Kidney glomerular epithelial cell (primary cell): ENCODE measurements at regions not wholly inside any gene's neighbourhood (a gene's known extent, or its start where the extent isn't known, plus 50 kb on each side); places are given as distances from the start of the nearest gene placed in this dataset.
"Not testable (repeated sequence)": the region's sequence is repeated elsewhere in the genome, so short reads cannot be mapped to it uniquely, and the experiment has no call there.

ENCODE experiments used
- DNase-seq: peaks from one replicate; lab custom pipeline; 2025; lab: John Stamatoyannopoulos, UW

GRCh38 chr5:130578354-130578753 lies 586.7 kb downstream of the HINT1 start:
- DNase-seq, result no peak

GRCh38 chr5:130571076-130571475 lies 594.0 kb downstream of the HINT1 start:
- DNase-seq, result no peak

GRCh38 chr5:130568791-130569190 lies 596.3 kb downstream of the HINT1 start:
- no peak for DNase-seq

GRCh38 chr5:130555429-130555828 lies 609.6 kb downstream of the HINT1 start:
- no peak for DNase-seq

- DNase-seq, result no peak
Observed at GRCh38 chr5:130550562-130550928, 614.5 kb downstream of the HINT1 start.

- no peak for DNase-seq
Observed at GRCh38 chr5:130549884-130550561, 615.0 kb downstream of the HINT1 start.

GRCh38 chr5:130546211-130546610 lies 618.8 kb downstream of the HINT1 start:
- no peak for DNase-seq

- DNase-seq, result no peak
Observed at GRCh38 chr5:130545291-130545690, 619.8 kb downstream of the HINT1 start.

- DNase-seq, result no peak
Observed at GRCh38 chr5:130541617-130542221, 623.3 kb downstream of the HINT1 start.

- no peak for DNase-seq
Observed at GRCh38 chr5:130536691-130537090, 628.4 kb downstream of the HINT1 start.

GRCh38 chr5:130532786-130533185 lies 628.5 kb downstream of the CHSY3 start:
- DNase-seq, result no peak

GRCh38 chr5:130529511-130530485 lies 625.5 kb downstream of the CHSY3 start:
- DNase-seq, result no peak

GRCh38 chr5:130529111-130529510 lies 624.8 kb downstream of the CHSY3 start:
- no peak for DNase-seq

GRCh38 chr5:130528474-130528873 lies 624.2 kb downstream of the CHSY3 start:
- DNase-seq, result no peak

GRCh38 chr5:130526708-130527107 lies 622.4 kb downstream of the CHSY3 start:
- DNase-seq, result no peak

- DNase-seq, result no peak
Observed at GRCh38 chr5:130520211-130520610, 615.9 kb downstream of the CHSY3 start.

GRCh38 chr5:130514984-130515690 lies 610.9 kb downstream of the CHSY3 start:
- DNase-seq, result peak; percentile 85

GRCh38 chr5:130502702-130503101 lies 598.4 kb downstream of the CHSY3 start:
- no peak for DNase-seq

- DNase-seq, result no peak
Observed at GRCh38 chr5:130501151-130501865, 597.0 kb downstream of the CHSY3 start.

- not testable (repeated sequence) for DNase-seq
Observed at GRCh38 chr5:130500495-130500894, 596.2 kb downstream of the CHSY3 start.

GRCh38 chr5:130496215-130496614 lies 592.0 kb downstream of the CHSY3 start:
- no peak for DNase-seq
